ENCODE measurements at regions not wholly inside any gene's neighbourhood (a gene's known extent, or its start where the extent isn't known, plus 50 kb on each side); places are given as distances from the start of the nearest gene placed in this dataset.
"Not testable (repeated sequence)": the region's sequence is repeated elsewhere in the genome, so short reads cannot be mapped to it uniquely, and the experiment has no call there.

- Histone ChIP-seq H3K27me3 (ENCODE audit: control insufficient read depth in 3 of 3, insufficient read depth in 3 of 3, low read length in 2 of 3) (no peaks in the 10 kb centered on the region), H3K27ac (ENCODE audit: low read depth in 1 of 2, low read length in 1 of 2) (no peak overlapping the region), H3K9ac (ENCODE audit: insufficient read depth in 1 of 2, low read length in 2 of 2) (no peak overlapping the region), H3K4me3 (no peak overlapping the region), H3K36me3 (ENCODE audit: control insufficient read depth in 4 of 4, insufficient read depth in 4 of 4, low read length in 4 of 4) (peaks cover 0 to 5% (median 2%) of the 10 kb centered on the region in 4 donors), H3K9me3 (ENCODE audit: control insufficient read depth in 4 of 4, insufficient read depth in 3 of 4, low read length in 3 of 4) (no peaks in the 10 kb centered on the region), H3K4me1 (ENCODE audit: control insufficient read depth in 5 of 5, insufficient read depth in 5 of 5, low read length in 5 of 5) (peaks cover 0 to 9% (median 6%) of the 10 kb centered on the region in 5 donors)
- no peak for TF ChIP-seq CTCF (IDR thresholded peaks at IDR 0.05; ENCODE audit: control extremely low read depth, extremely low read depth)
- 91 to 96% methylated on average over 5 of the region's 5 CpGs for WGBS, 2 donors
- DNase-seq = no peak
- ATAC-seq (ENCODE audit: insufficient read depth, low FRiP score) = no peak
These were observed 52.1 kb downstream of the ARHGEF18 start for GRCh38 chr19:7400815-7401214.

GRCh38 chr19:7401694-7402093 is 53.0 kb downstream of the ARHGEF18 start:
- no peaks in the 10 kb centered on the region for H3K27me3 ChIP-seq (ENCODE audit: control insufficient read depth in 3 of 3, insufficient read depth in 3 of 3, low read length in 2 of 3)
- no peak overlapping the region for H3K4me3 ChIP-seq
- 98 to 99% methylated on average over 3 of the region's 3 CpGs for WGBS, 2 donors
- no peak overlapping the region for H3K9ac ChIP-seq (ENCODE audit: insufficient read depth in 1 of 2, low read length in 2 of 2)
- H3K27ac ChIP-seq (ENCODE audit: low read depth in 1 of 2, low read length in 1 of 2) = no peak overlapping the region
- no peak for TF ChIP-seq CTCF (IDR thresholded peaks at IDR 0.05; ENCODE audit: control extremely low read depth, extremely low read depth)
- H3K9me3 ChIP-seq (ENCODE audit: control insufficient read depth in 4 of 4, insufficient read depth in 3 of 4, low read length in 3 of 4) = no peaks in the 10 kb centered on the region
- DNase-seq (no peak), ATAC-seq (ENCODE audit: insufficient read depth, low FRiP score) (no peak)
- H3K36me3 ChIP-seq (ENCODE audit: control insufficient read depth in 4 of 4, insufficient read depth in 4 of 4, low read length in 4 of 4) = peaks cover 0 to 5% (median 2%) of the 10 kb centered on the region in 4 donors
- H3K4me1 ChIP-seq (ENCODE audit: control insufficient read depth in 5 of 5, insufficient read depth in 5 of 5, low read length in 5 of 5) = peaks cover 0 to 5% (median 0%) of the 10 kb centered on the region in 5 donors

GRCh38 chr19:7405482-7405881 is 56.7 kb downstream of the ARHGEF18 start:
- not testable (repeated sequence) for H3K27ac ChIP-seq (ENCODE audit: low read depth in 1 of 2, low read length in 1 of 2); H3K4me1 ChIP-seq (ENCODE audit: control insufficient read depth in 5 of 5, insufficient read depth in 5 of 5, low read length in 5 of 5)

GRCh38 chr19:7408251-7408650 is 59.5 kb downstream of the ARHGEF18 start:
- no peak overlapping the region for H3K27ac ChIP-seq (ENCODE audit: low read depth in 1 of 2, low read length in 1 of 2)
- no peak for TF ChIP-seq CTCF (IDR thresholded peaks at IDR 0.05; ENCODE audit: control extremely low read depth, extremely low read depth)
- WGBS, 2 donors = 94 to 95% methylated on average over 5 of the region's 5 CpGs
- ATAC-seq (ENCODE audit: insufficient read depth, low FRiP score) = no peak
- H3K9me3 ChIP-seq (ENCODE audit: control insufficient read depth in 4 of 4, insufficient read depth in 3 of 4, low read length in 3 of 4) = no peaks in the 10 kb centered on the region
- no peak overlapping the region for H3K4me3 ChIP-seq
- H3K9ac ChIP-seq (ENCODE audit: insufficient read depth in 1 of 2, low read length in 2 of 2) = no peak overlapping the region
- DNase-seq = no peak
- no peaks in the 10 kb centered on the region for H3K27me3 ChIP-seq (ENCODE audit: control insufficient read depth in 3 of 3, insufficient read depth in 3 of 3, low read length in 2 of 3)
- H3K36me3 ChIP-seq (ENCODE audit: control insufficient read depth in 4 of 4, insufficient read depth in 4 of 4, low read length in 4 of 4) = no peaks in the 10 kb centered on the region
- H3K4me1 ChIP-seq (ENCODE audit: control insufficient read depth in 5 of 5, insufficient read depth in 5 of 5, low read length in 5 of 5) = no peaks in the 10 kb centered on the region

More at GRCh38 chr19:7405482-7405881, 56.7 kb downstream of the ARHGEF18 start:
- not testable (repeated sequence) for H3K4me3 ChIP-seq; ATAC-seq (ENCODE audit: insufficient read depth, low FRiP score); H3K36me3 ChIP-seq (ENCODE audit: control insufficient read depth in 4 of 4, insufficient read depth in 4 of 4, low read length in 4 of 4); H3K9me3 ChIP-seq (ENCODE audit: control insufficient read depth in 4 of 4, insufficient read depth in 3 of 4, low read length in 3 of 4); H3K9ac ChIP-seq (ENCODE audit: insufficient read depth in 1 of 2, low read length in 2 of 2); DNase-seq; H3K27me3 ChIP-seq (ENCODE audit: control insufficient read depth in 3 of 3, insufficient read depth in 3 of 3, low read length in 2 of 3)
- WGBS, 2 donors = 97 to 98% methylated on average over 5 of the region's 5 CpGs
